ENCODE measurements at regions not wholly inside any gene's neighbourhood (a gene's known extent, or its start where the extent isn't known, plus 50 kb on each side); places are given as distances from the start of the nearest gene placed in this dataset.
"Not testable (repeated sequence)": the region's sequence is repeated elsewhere in the genome, so short reads cannot be mapped to it uniquely, and the experiment has no call there.

- DNase-seq: not testable (repeated sequence)
These were observed 54.7 kb upstream of the NBPF15 start for GRCh38 chr1:144516172-144516571.

- DNase-seq: not testable (repeated sequence)
These were observed 55.4 kb upstream of the NBPF15 start for GRCh38 chr1:144516906-144517305.

- not testable (repeated sequence) for DNase-seq
These were observed 57.0 kb upstream of the NBPF15 start for GRCh38 chr1:144518439-144518838.

- not testable (repeated sequence) for DNase-seq
These were observed 58.2 kb upstream of the NBPF15 start for GRCh38 chr1:144519528-144520189.

- peak; percentile 54 to 64 for DNase-seq
These were observed 62.4 kb upstream of the NBPF15 start for GRCh38 chr1:144523661-144524407.

GRCh38 chr1:144532156-144532607, 60.5 kb upstream of the PPIAL4F start:
- peak in 1 of 2 experiments; percentile 17 for DNase-seq

- not testable (repeated sequence) for DNase-seq
These were observed 59.2 kb upstream of the PPIAL4F start for GRCh38 chr1:144533480-144533879.

GRCh38 chr1:144534286-144534685, 58.4 kb upstream of the PPIAL4F start:
- not testable (repeated sequence) for DNase-seq

GRCh38 chr1:144536677-144537076, 56.0 kb upstream of the PPIAL4F start:
- DNase-seq: not testable (repeated sequence)

GRCh38 chr1:144537234-144537633, 55.5 kb upstream of the PPIAL4F start:
- not testable (repeated sequence) for DNase-seq

- DNase-seq: not testable (repeated sequence)
These were observed 54.0 kb upstream of the PPIAL4F start for GRCh38 chr1:144538736-144539135.

- DNase-seq: not testable (repeated sequence)
These were observed 53.3 kb upstream of the PPIAL4F start for GRCh38 chr1:144539191-144539960.
